Vagina (tissue), 2 donors: ENCODE measurements at regions not wholly inside any gene's neighbourhood (a gene's known extent, or its start where the extent isn't known, plus 50 kb on each side); places are given as distances from the start of the nearest gene placed in this dataset.

ENCODE experiments used
- CTCF ChIP-seq, 3 experiments: fragments of 450-650 bp in 2 of 3; fragments of 200-600 bp in 1 of 3; sonication (generic) in 1 of 3; IDR thresholded peaks; one replicate each; pipeline ENCODE4 v1.5.1; 2017 to 2019; ENCODE audit warnings: antibody characterized with exemption in 3 of 3, mild to moderate bottlenecking in 2 of 3, moderate library complexity in 2 of 3
- POLR2A ChIP-seq, 2 donors: fragments of 450-650 bp; IDR thresholded peaks; one replicate each; pipeline ENCODE4 v1.6.1; 2017; ENCODE audit warnings: antibody characterized with exemption in 2 of 2, mild to moderate bottlenecking in 2 of 2, moderate library complexity in 2 of 2
- POLR2AphosphoS5 ChIP-seq, 2 donors: sonication (generic); formaldehyde crosslinking; IDR thresholded peaks; one replicate each; pipeline ENCODE4 v1.9.0; 2017; ENCODE audit warnings: antibody characterized with exemption in 2 of 2, mild to moderate bottlenecking in 2 of 2, low read depth in 1 of 2; ENCODE audit not compliant: insufficient read depth in 1 of 2

- TF ChIP-seq CTCF (IDR thresholded peaks at IDR 0.05), result no peak
- TF ChIP-seq POLR2A (IDR thresholded peaks at IDR 0.05), result no peak
- TF ChIP-seq POLR2AphosphoS5 (IDR thresholded peaks at IDR 0.05; ENCODE audit: insufficient read depth in 1 of 2, low read depth in 1 of 2), result no peak
These were observed 139.1 kb downstream of the ZNF675 start for GRCh38 chr19:23547816-23548430.
